PC-9 (cell line): ENCODE measurements at regions not wholly inside any gene's neighbourhood (a gene's known extent, or its start where the extent isn't known, plus 50 kb on each side); places are given as distances from the start of the nearest gene placed in this dataset.

Source experiments
- BruUV-seq: library from RNA; stranded (reverse); fragments of 400-500 nt; replicated peaks from 2 replicates; lab custom pipeline; 2021; lab: Mats Ljungman, UMichigan
- CTCF ChIA-PET: fragments of 300-600 bp; sonication (Branson Sonifier 250); formaldehyde crosslinking; loops from one replicate; lab custom pipeline; 2022; ENCODE audit warnings: antibody characterized with exemption; lab: Charles Lee
- POLR2A ChIA-PET: fragments of 300-600 bp; sonication (Branson Sonifier 250); formaldehyde crosslinking; loops from one replicate; lab custom pipeline; 2022; ENCODE audit warnings: antibody characterized with exemption; ENCODE audit not compliant: unreplicated experiment; lab: Charles Lee
- DNase-seq, 2 experiments: peaks; one replicate each; pipeline versions ENCODE4 v3.0.0 to v3.0.0-alpha.2; 2015 to 2022; ENCODE audit warnings: mixed read lengths in 1 of 2
- H2AFZ ChIP-seq: fragments of 200-600 bp; sonication (generic); 2 replicates; pipeline ENCODE4 v1.8.1; 2017; ENCODE audit warnings: antibody characterized with exemption
- H3F3A ChIP-seq: fragments of 200-600 bp; sonication (generic); 2 replicates; pipeline ENCODE4 v1.8.1; 2017; ENCODE audit warnings: antibody characterized with exemption, mild to moderate bottlenecking, low read depth; ENCODE audit not compliant: insufficient read depth
- H3K27ac ChIP-seq: fragments of 200-600 bp; sonication (generic); 2 replicates; pipeline ENCODE4 v1.6.1; 2016; ENCODE audit warnings: mixed run types
- H3K27me3 ChIP-seq: fragments of 200-600 bp; sonication (generic); 2 replicates; pipeline ENCODE4 v1.6.1; 2016; ENCODE audit warnings: low read depth, mixed run types; ENCODE audit not compliant: insufficient read depth
- H3K36me3 ChIP-seq: fragments of 200-600 bp; sonication (generic); 2 replicates; pipeline ENCODE4 v1.6.1; 2016; ENCODE audit warnings: low read depth, mixed run types
- H3K4me1 ChIP-seq: fragments of 200-600 bp; sonication (generic); replicated peaks from 2 replicates; pipeline ENCODE4 v1.6.1; 2016; ENCODE audit warnings: mixed run types; ENCODE audit not compliant: insufficient read depth
- H3K4me2 ChIP-seq: fragments of 200-600 bp; sonication (generic); 2 replicates; pipeline ENCODE4 v1.6.1; 2017; ENCODE audit warnings: mixed run types
- H3K4me3 ChIP-seq: fragments of 200-600 bp; sonication (generic); 2 replicates; pipeline ENCODE4 v1.6.1; 2016; ENCODE audit warnings: mixed run types
- H3K79me2 ChIP-seq: fragments of 200-600 bp; sonication (generic); 2 replicates; pipeline ENCODE4 v1.6.1; 2017; ENCODE audit warnings: low read depth, mixed run types
- H3K9me2 ChIP-seq: fragments of 200-600 bp; sonication (generic); 2 replicates; pipeline ENCODE4 v1.8.1; 2017; ENCODE audit warnings: mild to moderate bottlenecking; ENCODE audit not compliant: insufficient read depth
- H3K9me3 ChIP-seq: fragments of 200-600 bp; sonication (generic); 2 replicates; pipeline ENCODE4 v1.8.1; 2016; ENCODE audit warnings: low read depth; ENCODE audit not compliant: insufficient read depth
- H4K20me1 ChIP-seq: fragments of 200-600 bp; sonication (generic); 2 replicates; pipeline ENCODE4 v1.8.1; 2017; ENCODE audit not compliant: insufficient read depth
- CTCF ChIP-seq: fragments of 200-600 bp; sonication (generic); conservative IDR thresholded peaks from 2 replicates; pipeline ENCODE4 v1.6.1; 2017; ENCODE audit warnings: mixed run types, antibody characterized with exemption, mild to moderate bottlenecking, moderate library complexity
- EZH2 ChIP-seq: fragments of 200-600 bp; sonication (generic); IDR thresholded peaks from 2 replicates; pipeline ENCODE4 v1.8.0; 2017; ENCODE audit warnings: antibody characterized with exemption, low read depth
- intact Hi-C: fragments of 100-400 bp; cut with micrococcal nuclease; formaldehyde crosslinking; loops from one replicate; pipeline ENCODE4 v1.10.0; 2022; ENCODE audit not compliant: unreplicated experiment

GRCh38 chr11:25924586-25924985 lies 407.3 kb upstream of the ANO3 start:
- H3K36me3 ChIP-seq = no peaks in the 10 kb centered on the region
- no peaks in the 10 kb centered on the region for H3F3A ChIP-seq
- intact Hi-C loops = no loop called here
- TF ChIP-seq CTCF (no peak), EZH2 (no peak)
- no peak overlapping the region for H3K27ac ChIP-seq
- H3K9me2 ChIP-seq = no peaks in the 10 kb centered on the region
- H4K20me1 ChIP-seq = no peaks in the 10 kb centered on the region
- no peaks in the 10 kb centered on the region for H3K4me1 ChIP-seq
- H2AFZ ChIP-seq = no peak overlapping the region
- no TSS peak for BruUV-seq
- no peak overlapping the region for H3K4me2 ChIP-seq
- no peaks in the 10 kb centered on the region for H3K79me2 ChIP-seq
- no peaks in the 10 kb centered on the region for H3K9me3 ChIP-seq
- no peaks in the 10 kb centered on the region for H3K27me3 ChIP-seq
- no peak overlapping the region for H3K4me3 ChIP-seq
- POLR2A ChIA-PET = no interaction called here
- CTCF ChIA-PET = no interaction called here
- DNase-seq = no peak

GRCh38 chr11:25925359-25925758 lies 406.6 kb upstream of the ANO3 start:
- H3K9me2 ChIP-seq = no peaks in the 10 kb centered on the region
- TF ChIP-seq EZH2 = no peak
- no peak for TF ChIP-seq CTCF
- H3K36me3 ChIP-seq = no peaks in the 10 kb centered on the region

GRCh38 chr11:25927411-25927953 lies 404.4 kb upstream of the ANO3 start:
- H4K20me1 ChIP-seq = no peaks in the 10 kb centered on the region
- TF ChIP-seq CTCF (no peak), EZH2 (no peak)
- no peak overlapping the region for H3K27ac ChIP-seq
- BruUV-seq = no TSS peak
- intact Hi-C loops = no loop called here
- H3K9me3 ChIP-seq = no peaks in the 10 kb centered on the region
- no peaks in the 10 kb centered on the region for H3F3A ChIP-seq
- no peak overlapping the region for H2AFZ ChIP-seq
- H3K36me3 ChIP-seq = no peaks in the 10 kb centered on the region
- no peaks in the 10 kb centered on the region for H3K79me2 ChIP-seq
- no peak overlapping the region for H3K4me2 ChIP-seq
- POLR2A ChIA-PET = no interaction called here
- DNase-seq = no peak
- H3K9me2 ChIP-seq = no peaks in the 10 kb centered on the region
- H3K4me3 ChIP-seq = no peak overlapping the region
- no peaks in the 10 kb centered on the region for H3K4me1 ChIP-seq
- H3K27me3 ChIP-seq = no peaks in the 10 kb centered on the region
- CTCF ChIA-PET = no interaction called here

More at GRCh38 chr11:25925359-25925758, 406.6 kb upstream of the ANO3 start:
- H3K4me3 ChIP-seq = no peak overlapping the region
- H3K4me2 ChIP-seq = no peak overlapping the region
- no peaks in the 10 kb centered on the region for H4K20me1 ChIP-seq
- no peaks in the 10 kb centered on the region for H3F3A ChIP-seq
- H3K4me1 ChIP-seq = no peaks in the 10 kb centered on the region
- H3K27me3 ChIP-seq = no peaks in the 10 kb centered on the region
- DNase-seq = no peak
- POLR2A ChIA-PET = no interaction called here
- CTCF ChIA-PET = no interaction called here
- BruUV-seq = no TSS peak
- H3K79me2 ChIP-seq = no peaks in the 10 kb centered on the region
- no peak overlapping the region for H2AFZ ChIP-seq
- no peak overlapping the region for H3K27ac ChIP-seq
- no peaks in the 10 kb centered on the region for H3K9me3 ChIP-seq
- intact Hi-C loops = no loop called here
